A549 (cell line): ENCODE measurements at regions not wholly inside any gene's neighbourhood (a gene's known extent, or its start where the extent isn't known, plus 50 kb on each side); places are given as distances from the start of the nearest gene placed in this dataset.

Experiments
- ATAC-seq, 2 experiments: fragments of 200-7000 bp in 1 of 2; fragments of >200 bp in 1 of 2; cut with Nextera tagmentation in 1 of 2; cut with Tn5 transposase in 1 of 2; 3 replicates each; pipeline versions ENCODE4 v1.8.0 to v1.9.1; 2018 to 2020; ENCODE audit warnings: mild to moderate bottlenecking in 1 of 2, moderate library complexity in 1 of 2
- CTCF ChIA-PET: fragments of 300-600 bp; sonication (Branson Sonifier 250); formaldehyde crosslinking; extraction: SDS; loops from one replicate; lab custom pipeline; 2021; ENCODE audit warnings: antibody characterized with exemption, inconsistent platforms; lab: Yijun Ruan, JAX
- POLR2A ChIA-PET: fragments of 350-600 bp; formaldehyde crosslinking; extraction: SDS; loops from one replicate; lab custom pipeline; 2021; ENCODE audit warnings: antibody characterized with exemption, inconsistent platforms; lab: Yijun Ruan, JAX
- DNase-seq, 2 experiments: peaks; one replicate each; pipeline versions ENCODE4 v3.0.0 to v3.0.0-alpha.2; 2011 to 2016; ENCODE audit warnings: low read depth in 1 of 2, low spot score in 1 of 2
- FAIRE-seq: peaks from 2 replicates; lab custom pipeline; 2011; peaks lifted over from hg19 to GRCh38; lab: Jason Lieb, UNC
- H3K27ac ChIP-seq, 2 experiments: fragments of >200 bp; sonication (Bioruptor Twin); formaldehyde crosslinking; 3 replicates each; pipeline ENCODE4 v1.5.1; 2016 to 2017
- H3K4me1 ChIP-seq: fragments of >200 bp; sonication (Bioruptor Twin); formaldehyde crosslinking; 3 replicates; pipeline ENCODE4 v1.6.1; 2016
- H3K4me2 ChIP-seq: fragments of >200 bp; sonication (Bioruptor Twin); formaldehyde crosslinking; 3 replicates; pipeline ENCODE4 v1.6.1; 2016
- H3K4me3 ChIP-seq: fragments of >200 bp; sonication (Bioruptor Twin); formaldehyde crosslinking; 3 replicates; pipeline ENCODE4 v1.5.1; 2016
- H3K9me3 ChIP-seq: fragments of >200 bp; sonication (Bioruptor Twin); formaldehyde crosslinking; 3 replicates; pipeline ENCODE4 v1.6.1; 2016
- CEBPB ChIP-seq, 2 experiments: fragments of >200 bp in 1 of 2; sonication (Bioruptor Twin) in 1 of 2; formaldehyde crosslinking in 1 of 2; IDR thresholded peaks; 2 replicates each; pipeline ENCODE4 v1.6.1; 2012 to 2016
- CHD2 ChIP-seq: fragments of 150-350 bp; IDR thresholded peaks from 2 replicates; pipeline ENCODE4 v1.6.1; 2014; ENCODE audit warnings: low read length; ENCODE audit not compliant: partially characterized antibody
- CHD4 ChIP-seq: fragments of 200-600 bp; sonication (generic); IDR thresholded peaks from 2 replicates; pipeline ENCODE4 v1.6.1; 2016; ENCODE audit warnings: antibody characterized with exemption, mild to moderate bottlenecking, borderline replicate concordance
- E2F6 ChIP-seq: IDR thresholded peaks from 2 replicates; pipeline ENCODE4 v1.6.1; 2012; ENCODE audit warnings: low read depth, borderline replicate concordance
- EHF ChIP-seq: fragments of 250-450 bp; sonication (Bioruptor Pico); IDR thresholded peaks from 2 replicates; pipeline ENCODE4 v1.5.0; 2020; ENCODE audit warnings: mild to moderate bottlenecking
- EP300 ChIP-seq, 2 experiments: fragments of >200 bp; sonication (Bioruptor Twin); formaldehyde crosslinking; IDR thresholded peaks; 2 replicates in 1 of 2; 3 replicates in 1 of 2; pipeline ENCODE4 v1.6.1; 2016 to 2017
- ESRRA ChIP-seq: fragments of 150-350 bp; IDR thresholded peaks from 2 replicates; pipeline ENCODE4 v1.6.1; 2014; ENCODE audit warnings: mild to moderate bottlenecking, low read length, borderline replicate concordance
- FOSB ChIP-seq: fragments of 250-450 bp; sonication (Bioruptor Pico); IDR thresholded peaks from 2 replicates; pipeline ENCODE4 v1.5.0; 2020; ENCODE audit warnings: mild to moderate bottlenecking, moderate library complexity
- FOSL2 ChIP-seq, 2 experiments: fragments of 450-650 bp in 1 of 2; fragments of >200 bp in 1 of 2; sonication (Bioruptor Twin) in 1 of 2; formaldehyde crosslinking; IDR thresholded peaks; 2 replicates each; pipeline versions ENCODE4 v1.5.0 to v1.6.1; 2016 to 2020; ENCODE audit warnings: mild to moderate bottlenecking in 1 of 2, moderate library complexity in 1 of 2
- HOXA7 ChIP-seq: fragments of 250-450 bp; sonication (Bioruptor Pico); IDR thresholded peaks from 2 replicates; pipeline ENCODE4 v1.5.0; 2020; ENCODE audit warnings: mild to moderate bottlenecking, moderate library complexity
- HOXB5 ChIP-seq: fragments of 250-450 bp; sonication (Bioruptor Pico); IDR thresholded peaks from 2 replicates; pipeline ENCODE4 v1.5.0; 2020; ENCODE audit warnings: mild to moderate bottlenecking, moderate library complexity
- JUN ChIP-seq, 2 experiments: fragments of >200 bp; sonication (Bioruptor Twin); formaldehyde crosslinking; IDR thresholded peaks; 2 replicates in 1 of 2; 3 replicates in 1 of 2; pipeline ENCODE4 v1.6.1; 2016 to 2017
- KDM1A ChIP-seq: fragments of 200-600 bp; sonication (generic); IDR thresholded peaks from 2 replicates; pipeline ENCODE4 v1.6.1; 2016; ENCODE audit warnings: low read depth, mild to moderate bottlenecking
- KDM5A ChIP-seq: fragments of 200-600 bp; sonication (generic); IDR thresholded peaks from 2 replicates; pipeline ENCODE4 v1.6.1; 2016; ENCODE audit warnings: antibody characterized with exemption, mild to moderate bottlenecking
- MAX ChIP-seq: IDR thresholded peaks from 2 replicates; pipeline ENCODE4 v1.6.1; 2012
- MAZ ChIP-seq: fragments of 150-350 bp; IDR thresholded peaks from 2 replicates; pipeline ENCODE4 v1.6.1; 2014; ENCODE audit warnings: antibody characterized with exemption, low read depth, low read length, borderline replicate concordance
- NFE2L2 ChIP-seq: fragments of 150-350 bp; conservative IDR thresholded peaks from 2 replicates; pipeline ENCODE4 v1.6.1; 2014; ENCODE audit warnings: low read length
- NR3C1 ChIP-seq: fragments of >200 bp; sonication (Bioruptor Twin); formaldehyde crosslinking; IDR thresholded peaks from 3 replicates; pipeline ENCODE4 v1.6.1; 2017
- PHF8 ChIP-seq: fragments of 200-600 bp; sonication (generic); IDR thresholded peaks from 2 replicates; pipeline ENCODE4 v1.6.1; 2016; ENCODE audit warnings: low read depth, mild to moderate bottlenecking, antibody characterized with exemption, moderate library complexity, borderline replicate concordance
- RCOR1 ChIP-seq: fragments of 150-350 bp; IDR thresholded peaks from 2 replicates; pipeline ENCODE4 v1.6.1; 2014; ENCODE audit warnings: antibody characterized with exemption, low read length, low read depth
- REST ChIP-seq: fragments of 200-600 bp; sonication (generic); IDR thresholded peaks from 2 replicates; pipeline ENCODE4 v1.6.1; 2016; ENCODE audit warnings: antibody characterized with exemption, mild to moderate bottlenecking, moderate library complexity
- SMC3 ChIP-seq: fragments of >200 bp; sonication (Bioruptor Twin); formaldehyde crosslinking; IDR thresholded peaks from 3 replicates; pipeline ENCODE4 v1.6.1; 2018; ENCODE audit warnings: inconsistent platforms
- TFCP2L1 ChIP-seq: fragments of 250-450 bp; sonication (Bioruptor Pico); IDR thresholded peaks from 2 replicates; pipeline ENCODE4 v1.5.0; 2021; ENCODE audit warnings: mild to moderate bottlenecking
- TP53 ChIP-seq: fragments of 250-450 bp; sonication (Bioruptor Pico); IDR thresholded peaks from 2 replicates; pipeline ENCODE4 v1.5.0; 2021; ENCODE audit warnings: mild to moderate bottlenecking, moderate library complexity
- USF2 ChIP-seq: fragments of 450-650 bp; IDR thresholded peaks from 2 replicates; pipeline ENCODE4 v1.6.1; 2014; ENCODE audit warnings: antibody characterized with exemption
- ZNF302 ChIP-seq: fragments of 250-450 bp; sonication (Bioruptor Pico); IDR thresholded peaks from 2 replicates; pipeline ENCODE4 v1.9.0; 2021; ENCODE audit warnings: inconsistent platforms, mild to moderate bottlenecking, moderate library complexity
- ZSCAN20 ChIP-seq: fragments of 250-450 bp; sonication (Bioruptor Pico); IDR thresholded peaks from 2 replicates; pipeline ENCODE4 v1.8.0; 2022; ENCODE audit warnings: mild to moderate bottlenecking, moderate library complexity
- WGBS: methylation state at CpG from one replicate; pipeline ENCODE4 v1.1.6; 2017; ENCODE audit errors: missing lambda C conversion rate; 5-methylcytosine and 5-hydroxymethylcytosine counted together

- peaks cover 20% of the 10 kb centered on the region for H3K4me1 ChIP-seq
- 81% methylated on average over 6 of the region's 6 CpGs for WGBS
- H3K4me3 ChIP-seq: no peak overlapping the region
- H3K27ac ChIP-seq: no peak overlapping the region
- CTCF ChIA-PET: no interaction called here
- TF ChIP-seq HOXA7 (CRISPR knock-in tag) (no peak), E2F6 (no peak), ESRRA (no peak), SMC3 (no peak), TP53 (CRISPR knock-in tag) (no peak), CEBPB (IDR thresholded peaks at IDR 0.05) (no peak), KDM1A (no peak), MAZ (no peak), CHD2 (no peak), JUN (IDR thresholded peaks at IDR 0.05) (no peak), REST (no peak)
- H3K9me3 ChIP-seq: no peaks in the 10 kb centered on the region
- POLR2A ChIA-PET: no interaction called here
- no peak overlapping the region for H3K4me2 ChIP-seq
- FAIRE-seq: no peak
- DNase-seq: no peak
- ATAC-seq: no peak
Observed at GRCh38 chr13:40167327-40167726, 499.1 kb downstream of the FOXO1 start.

GRCh38 chr13:40168425-40169166, 497.8 kb downstream of the FOXO1 start:
- ATAC-seq: no peak
- ChIA-PET CTCF (no interaction called here), POLR2A (no interaction called here)
- peaks cover 19% of the 10 kb centered on the region for H3K4me1 ChIP-seq
- no peak for FAIRE-seq
- H3K4me3 ChIP-seq: no peak overlapping the region
- no peak overlapping the region for H3K27ac ChIP-seq
- no peak for TF ChIP-seq CHD4
- no peak for TF ChIP-seq EP300 (IDR thresholded peaks at IDR 0.05)
- no peak for TF ChIP-seq PHF8
- TF ChIP-seq NR3C1: no peak
- no peak for TF ChIP-seq KDM5A
- TF ChIP-seq FOSL2 (IDR thresholded peaks at IDR 0.05): no peak
- TF ChIP-seq FOSL2 (CRISPR knock-in tag; IDR thresholded peaks at IDR 0.05): no peak
- TF ChIP-seq, all 56 proteins: peak for 0
- 94% methylated on average over 1 of the region's 1 CpG for WGBS
- no peak for DNase-seq
- Histone ChIP-seq H3K4me2 (no peak overlapping the region), H3K9me3 (no peaks in the 10 kb centered on the region)

GRCh38 chr13:40169476-40169875, 497.0 kb downstream of the FOXO1 start:
- peaks cover 10% of the 10 kb centered on the region for H3K4me1 ChIP-seq
- 64% methylated on average over 4 of the region's 4 CpGs for WGBS
- ChIA-PET POLR2A (no interaction called here), CTCF (no interaction called here)
- ATAC-seq (no peak), FAIRE-seq (no peak), DNase-seq (no peak)
- TF ChIP-seq USF2 (no peak), NFE2L2 (no peak), KDM1A (no peak), EHF (CRISPR knock-in tag) (no peak), CEBPB (IDR thresholded peaks at IDR 0.05) (no peak), HOXB5 (CRISPR knock-in tag) (no peak), ZNF302 (CRISPR knock-in tag) (no peak), E2F6 (no peak), FOSB (CRISPR knock-in tag) (no peak), MAX (no peak), TFCP2L1 (CRISPR knock-in tag) (no peak), RCOR1 (no peak), ZSCAN20 (CRISPR knock-in tag) (no peak), CHD4 (no peak)
- no peak overlapping the region for H3K4me3 ChIP-seq
- no peak overlapping the region for H3K4me2 ChIP-seq
- no peak overlapping the region for H3K27ac ChIP-seq
- no peaks in the 10 kb centered on the region for H3K9me3 ChIP-seq
